Activated T-helper 1 cell treated with anti-CD3 and anti-CD28 coated beads, Interleukin-2, amount 50 U/mL, for 16 hours (primary cell): ENCODE measurements at regions not wholly inside any gene's neighbourhood (a gene's known extent, or its start where the extent isn't known, plus 50 kb on each side); places are given as distances from the start of the nearest gene placed in this dataset.

Experiments used
- DNase-seq, 2 donors: peaks; one replicate each; pipeline ENCODE4 v3.0.0-alpha.2; 2020; ENCODE audit warnings: low read depth in 1 of 2, low spot score in 1 of 2

DNA sequence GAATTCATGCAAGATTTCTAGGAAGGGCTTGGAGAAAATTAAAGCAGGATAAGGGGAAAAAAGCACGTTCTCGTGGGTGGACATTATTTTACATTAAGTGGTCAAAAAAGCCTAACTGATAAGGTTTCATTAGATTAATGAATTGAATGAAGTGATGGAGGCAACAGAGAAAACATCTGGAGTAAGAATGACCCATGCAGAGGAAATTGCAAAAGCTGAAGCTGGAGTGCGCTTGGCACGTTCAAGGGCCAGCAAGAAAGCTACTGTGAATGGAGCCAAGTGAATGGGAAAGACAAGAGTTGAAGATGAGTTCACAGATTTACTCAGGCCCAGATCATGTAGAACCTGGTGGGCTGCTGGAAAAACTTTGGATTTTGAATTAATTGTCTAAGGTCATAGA is 777.9 kb downstream of the DACH1 start:
- DNase-seq: no peak

DNA sequence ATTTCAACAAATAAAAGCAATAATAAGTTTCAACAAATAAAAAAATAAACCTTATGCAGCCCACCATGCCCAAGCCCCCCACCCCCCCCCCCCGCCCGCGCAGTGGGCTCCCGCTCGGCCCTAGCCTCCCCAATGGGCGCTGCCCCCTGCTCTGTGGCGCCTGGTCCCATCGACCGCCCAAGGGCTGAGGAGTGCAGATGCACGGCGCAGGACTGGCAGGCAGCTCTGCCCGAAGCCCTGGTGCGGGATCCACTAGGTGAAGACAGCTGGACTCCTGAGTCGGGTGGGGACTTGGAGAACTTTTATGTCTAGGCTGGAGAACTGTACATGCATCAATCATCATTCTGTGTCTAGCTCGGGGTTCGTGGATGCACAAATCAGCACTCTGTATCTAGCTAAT is 779.6 kb downstream of the DACH1 start:
- no peak for DNase-seq

DNA sequence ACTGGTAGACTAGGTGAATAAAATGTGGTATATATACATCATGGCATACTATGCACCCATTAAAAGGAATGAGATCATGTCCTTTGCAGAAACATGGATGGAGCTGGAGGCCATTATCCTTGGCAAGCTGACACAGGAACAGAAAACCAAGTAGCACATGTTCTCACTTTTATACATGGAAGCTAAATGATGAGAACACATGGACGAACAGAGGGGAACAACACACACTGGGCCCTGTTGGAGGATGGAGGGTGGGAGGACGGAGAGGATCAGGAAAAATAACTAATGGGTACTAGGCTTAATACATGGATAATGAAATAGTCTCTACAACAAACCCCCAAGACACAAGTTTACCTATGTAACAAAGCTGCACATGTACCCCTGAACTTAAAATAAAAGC is 780.0 kb downstream of the DACH1 start:
- DNase-seq: no peak

- no peak for DNase-seq
These were observed 784.4 kb downstream of the DACH1 start for GRCh38 chr13:71082631-71083030.

- no peak for DNase-seq
These were observed 787.4 kb downstream of the DACH1 start for GRCh38 chr13:71079638-71080037.

- DNase-seq: no peak
These were observed 799.0 kb downstream of the DACH1 start for GRCh38 chr13:71068041-71068440.

DNA sequence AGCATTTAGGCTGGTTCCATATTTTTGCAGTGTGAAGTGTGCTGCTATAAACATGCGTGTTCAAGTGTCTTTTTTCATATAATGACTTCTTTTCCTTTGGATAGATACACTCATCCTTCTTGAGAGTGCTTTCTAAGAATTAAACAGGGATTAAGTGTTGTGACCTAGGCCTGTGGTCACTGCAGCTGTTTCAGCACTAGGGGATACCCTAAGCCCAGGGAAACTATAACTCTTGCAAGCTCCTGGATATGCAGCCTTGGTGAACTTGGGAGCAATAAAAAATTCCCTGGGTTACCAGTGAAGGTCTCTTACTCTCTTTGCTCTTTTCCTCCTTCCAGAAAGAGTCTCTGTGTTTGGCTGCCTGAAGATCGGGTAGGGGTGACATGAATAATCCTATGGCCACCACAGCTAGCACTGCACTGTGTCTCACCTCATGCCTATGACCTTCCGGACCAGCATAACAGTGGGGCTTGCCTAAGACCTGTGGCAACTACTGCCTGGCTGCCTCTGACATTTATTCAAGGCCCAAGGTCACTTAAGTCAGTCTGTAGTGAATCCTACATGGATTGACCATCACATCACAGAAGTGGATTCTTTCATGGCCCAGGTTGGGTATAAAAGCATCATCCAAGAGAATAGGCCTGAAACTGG is 799.7 kb downstream of the DACH1 start:
- no peak for DNase-seq

GRCh38 chr13:71056581-71056980 is 810.4 kb downstream of the DACH1 start:
- DNase-seq: no peak

DNA sequence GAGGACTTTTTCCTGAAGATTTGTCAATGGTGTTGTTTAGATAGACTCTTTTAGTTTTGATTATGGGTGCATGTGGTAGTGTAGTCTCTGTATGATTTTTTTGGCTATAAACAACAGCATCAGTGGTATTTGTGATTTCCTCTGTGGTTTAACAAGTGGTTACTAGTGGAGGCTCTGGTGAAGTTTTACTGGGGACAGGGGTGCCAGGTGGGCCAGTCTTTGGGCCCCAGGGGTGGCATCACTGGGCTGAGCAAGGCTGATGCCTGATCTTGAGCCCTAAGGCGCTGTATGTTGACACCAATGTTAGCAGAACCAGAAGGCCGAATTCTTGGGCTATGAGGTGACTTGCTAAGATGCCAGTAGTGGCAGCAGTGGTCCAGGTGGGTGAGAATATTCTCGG is 811.4 kb downstream of the DACH1 start:
- DNase-seq: no peak

GRCh38 chr13:71055047-71055446 is 812.0 kb downstream of the DACH1 start:
- no peak for DNase-seq

GRCh38 chr13:71054358-71054757 is 812.6 kb downstream of the DACH1 start:
- DNase-seq: no peak

GRCh38 chr13:71051573-71051972 is 815.4 kb downstream of the DACH1 start:
- no peak for DNase-seq

DNA sequence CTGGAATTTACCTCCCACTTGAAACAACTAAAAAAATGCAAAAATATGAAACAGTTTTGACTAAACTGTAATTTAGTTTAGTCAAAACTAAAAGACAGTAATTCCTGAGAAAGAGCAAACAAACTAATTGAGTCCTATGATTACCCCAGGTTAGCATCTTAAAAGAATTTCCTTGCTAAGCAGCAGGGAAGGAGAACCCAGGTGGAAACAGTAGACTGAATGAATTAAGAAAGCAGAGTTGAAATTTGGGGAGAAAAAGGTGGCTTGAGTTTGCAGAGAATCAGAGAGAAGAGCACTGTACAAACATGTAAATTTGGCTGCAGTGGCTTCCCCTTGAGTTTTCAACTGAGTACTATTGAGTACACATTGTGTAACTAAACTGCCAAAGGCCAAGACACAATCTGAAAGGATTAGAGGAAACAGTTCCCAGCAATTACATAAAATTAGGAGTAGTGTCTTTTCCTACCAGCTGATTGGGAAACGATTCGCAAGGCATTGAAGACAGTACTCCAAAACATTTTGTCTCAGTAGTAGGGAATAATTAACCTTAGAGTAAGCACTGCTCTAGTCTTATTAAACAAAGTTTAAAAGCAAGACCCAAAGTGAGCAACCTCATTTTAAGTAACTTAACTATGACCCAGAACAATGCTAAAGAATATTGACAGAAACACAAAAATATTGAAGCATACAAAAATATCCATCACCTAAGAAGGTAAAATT is 820.5 kb downstream of the DACH1 start:
- no peak for DNase-seq

GRCh38 chr13:71045101-71045500 is 821.9 kb downstream of the DACH1 start:
- DNase-seq: no peak

GRCh38 chr13:71039440-71039839 is 827.6 kb downstream of the DACH1 start:
- no peak for DNase-seq

DNA sequence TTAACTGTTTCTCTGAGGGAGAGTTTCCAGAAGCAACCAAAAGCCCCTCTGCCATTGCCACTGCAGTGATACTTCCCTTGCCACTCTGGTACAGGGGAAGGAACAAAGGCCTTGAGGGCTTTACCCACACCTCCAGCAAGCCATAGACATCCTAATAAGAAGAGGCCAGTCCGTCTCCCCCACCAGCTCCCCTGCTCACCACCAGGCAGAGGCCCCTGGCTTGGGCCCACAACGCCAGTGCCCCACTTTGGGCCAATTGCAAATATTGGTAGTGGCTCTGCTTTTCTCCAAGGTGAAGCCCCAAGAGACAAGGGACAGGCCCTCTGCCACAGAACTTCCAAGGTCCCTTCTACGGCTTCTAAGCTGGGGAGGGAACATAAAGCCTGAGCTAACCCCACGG is 833.0 kb downstream of the DACH1 start:
- no peak for DNase-seq

- no peak for DNase-seq
These were observed 834.0 kb downstream of the DACH1 start for GRCh38 chr13:71033026-71033425.

DNA sequence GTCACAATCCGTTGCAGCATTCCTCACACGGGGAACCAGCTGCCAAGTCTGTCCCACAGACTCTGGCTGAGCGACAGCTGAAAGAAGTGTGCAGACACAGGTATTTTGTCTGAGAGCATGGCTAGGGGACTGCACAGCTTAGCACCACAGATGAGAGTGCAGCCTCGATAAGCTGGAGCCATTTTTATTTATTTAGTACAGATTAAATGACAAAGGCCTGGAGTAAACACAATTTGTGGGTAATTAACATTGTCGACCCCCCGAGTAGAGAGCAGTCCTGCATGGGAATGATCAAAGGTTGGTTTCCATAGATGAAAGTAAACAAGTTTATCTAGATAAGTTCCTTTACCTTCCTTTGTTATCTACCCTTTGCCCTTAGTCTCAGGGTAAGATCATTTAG is 836.2 kb downstream of the DACH1 start:
- DNase-seq: no peak

GRCh38 chr13:71028884-71029283 is 838.1 kb downstream of the DACH1 start:
- no peak for DNase-seq

GRCh38 chr13:71021825-71022422 is 845.1 kb downstream of the DACH1 start:
- no peak for DNase-seq

- no peak for DNase-seq
These were observed 848.0 kb downstream of the DACH1 start for GRCh38 chr13:71018995-71019394.

DNA sequence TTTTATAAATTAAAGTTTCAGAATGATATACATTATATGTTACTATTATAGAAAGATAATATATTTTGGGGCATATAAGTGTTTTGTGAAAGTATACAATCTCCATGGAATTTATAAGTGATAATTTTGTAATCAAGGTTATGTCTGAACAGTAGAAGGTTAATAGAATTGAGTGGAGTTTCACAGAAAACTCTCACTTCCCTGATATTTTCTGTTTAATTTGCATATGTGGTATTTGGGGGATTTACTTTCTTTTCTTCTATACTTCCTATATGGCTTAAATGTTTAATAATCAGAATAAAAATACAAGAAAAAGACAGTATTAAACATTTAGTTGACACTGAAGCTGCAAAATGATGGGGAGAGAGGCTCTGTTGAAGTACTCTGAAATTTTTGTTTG is 848.5 kb downstream of the DACH1 start:
- no peak for DNase-seq

- no peak for DNase-seq
These were observed 849.4 kb downstream of the DACH1 start for GRCh38 chr13:71017607-71018006.
